ENCODE measurements at regions not wholly inside any gene's neighbourhood (a gene's known extent, or its start where the extent isn't known, plus 50 kb on each side); places are given as distances from the start of the nearest gene placed in this dataset.

DNA sequence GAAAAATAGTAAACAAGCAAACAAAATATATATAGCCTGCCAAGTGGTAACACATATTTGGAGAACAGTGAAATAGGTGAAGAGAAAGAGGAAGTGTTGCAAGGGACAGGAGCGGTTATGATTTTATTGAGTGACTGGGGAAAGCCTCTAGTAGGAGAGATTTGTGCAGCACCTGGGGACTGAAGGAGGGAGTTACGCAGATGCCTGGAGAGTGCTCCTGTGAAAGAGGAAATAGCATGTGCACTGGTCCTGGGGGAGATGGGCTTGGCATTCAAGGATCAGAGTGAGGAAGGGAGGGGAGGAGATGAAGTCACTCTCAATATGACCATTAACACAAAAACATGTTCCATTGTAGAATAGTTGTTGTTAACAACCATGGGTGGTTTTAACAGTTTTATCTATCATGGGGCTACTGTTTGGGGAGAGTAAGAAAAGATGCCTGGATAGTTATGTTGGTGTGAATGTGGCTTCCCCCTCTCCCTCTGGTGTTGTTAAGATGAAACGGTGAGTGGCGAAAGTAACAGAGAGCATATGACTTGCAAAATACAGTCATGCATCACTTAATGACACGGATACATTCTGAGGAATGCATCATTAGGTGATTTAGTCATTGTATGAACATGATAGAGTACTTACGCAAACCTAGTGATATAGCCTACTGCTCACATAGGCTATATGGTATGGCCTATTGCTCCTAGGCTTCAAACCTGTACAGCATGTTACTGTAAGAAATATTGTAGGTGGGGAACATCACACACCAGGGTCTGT is 251.7 kb upstream of the ARGLU1 start:
- intact Hi-C loops (cut with DNase I) = no loop called here

GRCh38 chr13:106818971-106819370 is 251.0 kb upstream of the ARGLU1 start:
- intact Hi-C loops (cut with DNase I) = no loop called here
- DNase-seq = no peak

More for the DNA sequence above, 251.7 kb upstream of the ARGLU1 start:
- no peak for DNase-seq

DNA sequence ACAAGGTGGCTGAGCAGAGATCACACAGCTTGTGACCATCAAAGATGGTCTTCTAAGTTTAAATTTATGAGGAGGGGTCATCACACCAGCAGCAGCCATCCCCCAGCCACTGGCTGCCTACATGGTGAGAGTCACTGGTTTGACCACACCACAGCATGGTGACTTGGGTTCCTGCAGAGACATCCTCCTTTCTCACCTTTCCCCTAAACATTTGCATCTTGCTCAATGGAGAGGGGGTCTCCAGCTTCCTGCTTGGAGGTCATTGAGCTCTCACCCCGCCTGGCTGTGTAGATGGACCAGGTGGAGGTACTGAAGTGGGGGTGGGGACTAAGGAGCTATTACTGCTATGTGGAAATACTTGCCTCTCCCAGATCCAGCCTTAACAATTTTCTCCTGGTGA is 247.6 kb upstream of the ARGLU1 start:
- DNase-seq = no peak
- intact Hi-C loops (cut with DNase I) = no loop called here

- DNase-seq = no peak
Measured at GRCh38 chr13:106814463-106814862, 246.5 kb upstream of the ARGLU1 start.

GRCh38 chr13:106810069-106810468 is 242.1 kb upstream of the ARGLU1 start:
- intact Hi-C loops (cut with DNase I) = no loop called here

More at GRCh38 chr13:106814463-106814862, 246.5 kb upstream of the ARGLU1 start:
- intact Hi-C loops (cut with DNase I) = no loop called here

GRCh38 chr13:106804991-106805390 is 237.1 kb upstream of the ARGLU1 start:
- DNase-seq = no peak
- intact Hi-C loops (cut with DNase I) = no loop called here

More at GRCh38 chr13:106810069-106810468, 242.1 kb upstream of the ARGLU1 start:
- DNase-seq = no peak

DNA sequence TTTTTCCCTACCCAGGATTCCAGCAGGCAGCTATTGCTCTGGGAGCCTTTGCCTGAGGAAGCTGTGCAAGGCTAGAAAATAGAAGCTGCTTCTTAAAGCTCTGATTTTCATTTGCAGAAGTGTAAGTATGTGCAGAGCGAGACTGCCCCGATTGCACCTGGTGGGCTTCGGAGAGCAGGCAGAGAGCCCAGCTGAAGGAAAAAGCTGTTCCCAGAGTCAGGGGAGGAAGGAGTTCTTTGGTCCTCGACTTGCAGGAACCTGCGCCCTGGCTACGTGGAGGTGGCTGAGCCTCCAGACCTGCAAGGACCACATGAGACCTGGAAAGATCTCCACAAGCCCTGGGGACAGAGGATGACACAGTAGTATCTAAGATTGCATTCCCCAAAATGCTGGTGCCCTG is 235.0 kb upstream of the ARGLU1 start:
- DNase-seq = no peak
- intact Hi-C loops (cut with DNase I) = no loop called here

DNA sequence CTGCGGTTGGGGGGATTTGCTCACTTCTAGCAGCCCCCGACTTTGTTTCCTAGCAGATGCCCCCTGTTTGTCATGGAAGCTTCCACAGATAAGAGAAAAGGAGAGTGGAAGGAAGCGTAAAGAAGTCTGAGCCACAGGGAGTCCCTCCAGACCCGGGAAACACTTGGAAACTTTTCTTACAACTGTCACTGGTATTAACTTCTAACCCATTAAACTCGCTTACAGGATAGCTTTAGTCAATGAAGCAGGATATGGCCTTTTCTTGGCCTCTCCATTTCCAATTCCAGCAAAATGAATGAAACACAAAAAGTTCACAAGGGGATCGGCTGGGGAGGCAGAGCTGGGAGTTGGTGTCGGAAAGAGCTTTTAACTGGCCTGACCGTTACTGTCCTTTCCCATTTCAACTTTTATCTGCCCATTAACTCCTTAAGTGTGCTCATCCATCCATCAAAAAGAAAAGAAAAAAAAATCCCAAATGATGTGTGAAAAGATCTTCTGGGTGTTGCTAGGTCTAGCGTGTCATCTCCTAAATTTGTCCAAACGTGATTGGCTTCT is 231.9 kb upstream of the ARGLU1 start:
- DNase-seq = no peak
- intact Hi-C loops (cut with DNase I) = no loop called here

DNA sequence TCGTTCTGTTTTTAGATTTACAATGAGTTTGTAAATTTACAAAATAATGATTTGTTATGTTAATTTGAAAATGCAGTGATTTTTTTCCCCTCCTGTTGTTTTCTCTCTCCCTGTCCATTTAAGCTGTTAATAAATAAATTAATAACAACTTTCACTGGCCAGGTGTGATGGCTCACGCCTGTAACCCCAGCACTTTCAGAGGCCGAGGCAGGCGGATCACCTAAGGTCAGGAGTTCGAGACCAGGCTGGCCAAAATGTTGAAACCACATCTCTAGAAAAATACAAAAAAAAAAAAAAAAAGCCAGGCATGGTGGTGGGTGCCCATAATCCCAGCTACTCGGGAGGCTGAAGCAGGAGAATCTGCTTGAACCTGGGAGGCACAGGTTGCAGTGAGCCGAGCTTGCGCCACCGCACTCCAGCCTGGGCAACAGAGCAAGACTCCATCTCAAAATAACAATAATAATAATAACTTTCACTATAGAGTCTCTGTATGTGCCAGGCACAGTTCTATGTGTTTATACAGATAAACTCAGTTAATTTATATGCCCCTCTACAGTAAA is 229.2 kb upstream of the ARGLU1 start:
- DNase-seq = no peak
- intact Hi-C loops (cut with DNase I) = no loop called here

DNA sequence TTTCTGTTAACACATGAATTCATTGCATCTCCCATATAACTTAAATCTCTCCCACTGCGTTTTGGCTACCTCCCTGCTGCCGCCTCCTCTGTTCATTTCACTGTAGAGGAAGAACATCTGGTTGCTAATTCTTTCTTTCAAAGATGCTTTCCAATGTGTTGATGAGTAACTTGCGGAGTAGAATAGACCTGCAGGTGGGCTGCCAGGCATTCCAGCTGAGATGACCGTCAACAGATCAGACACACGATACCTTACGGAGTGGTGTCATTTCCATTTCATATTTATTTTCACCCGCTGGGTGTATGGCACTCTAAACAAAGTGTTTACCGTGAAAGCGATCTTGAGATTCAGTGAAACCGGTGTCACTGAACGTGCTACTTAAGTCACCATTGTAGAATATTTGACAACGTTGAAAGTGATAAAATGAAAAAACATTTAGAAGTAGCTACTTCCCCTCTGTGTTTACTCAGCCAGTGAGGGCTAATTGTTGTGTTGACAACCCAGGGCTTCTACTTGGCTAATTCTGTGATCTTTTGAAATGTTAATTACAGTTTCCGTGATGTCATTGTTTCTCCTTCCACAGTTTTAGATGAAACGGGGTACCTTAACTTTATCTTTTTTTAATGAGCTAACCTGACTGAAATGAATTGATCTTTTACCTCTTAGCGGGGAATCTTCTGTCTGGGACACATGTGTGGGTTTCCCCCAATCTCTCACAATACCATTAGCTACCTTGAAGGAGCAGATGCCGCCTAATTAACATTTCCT is 228.5 kb upstream of the ARGLU1 start:
- no peak for DNase-seq
- intact Hi-C loops (cut with DNase I) = no loop called here

DNA sequence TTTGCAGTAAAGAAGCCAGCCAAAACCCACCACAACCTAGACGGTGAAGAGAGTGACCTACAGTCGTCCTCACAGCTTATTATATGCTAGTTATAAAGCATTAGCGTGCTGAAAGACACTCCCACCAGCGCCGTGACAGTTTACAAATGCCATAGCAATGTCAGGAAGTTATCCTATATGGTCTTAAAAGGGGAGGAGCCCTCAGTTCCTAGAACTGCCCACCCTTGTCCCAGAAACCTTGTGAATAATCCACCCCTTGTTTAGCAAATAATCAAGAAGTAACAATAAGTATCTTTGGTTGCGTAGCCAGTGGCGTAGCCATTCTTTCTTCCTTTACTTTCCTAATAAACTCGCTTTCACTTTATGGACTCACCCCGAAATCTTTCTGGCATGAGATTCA is 227.9 kb upstream of the ARGLU1 start:
- no peak for DNase-seq
- intact Hi-C loops (cut with DNase I) = no loop called here

- no peak for DNase-seq
- intact Hi-C loops (cut with DNase I) = no loop called here
Measured at GRCh38 chr13:106794117-106794516, 226.2 kb upstream of the ARGLU1 start.

GRCh38 chr13:106789911-106790310 is 222.0 kb upstream of the ARGLU1 start:
- intact Hi-C loops (cut with DNase I) = no loop called here

DNA sequence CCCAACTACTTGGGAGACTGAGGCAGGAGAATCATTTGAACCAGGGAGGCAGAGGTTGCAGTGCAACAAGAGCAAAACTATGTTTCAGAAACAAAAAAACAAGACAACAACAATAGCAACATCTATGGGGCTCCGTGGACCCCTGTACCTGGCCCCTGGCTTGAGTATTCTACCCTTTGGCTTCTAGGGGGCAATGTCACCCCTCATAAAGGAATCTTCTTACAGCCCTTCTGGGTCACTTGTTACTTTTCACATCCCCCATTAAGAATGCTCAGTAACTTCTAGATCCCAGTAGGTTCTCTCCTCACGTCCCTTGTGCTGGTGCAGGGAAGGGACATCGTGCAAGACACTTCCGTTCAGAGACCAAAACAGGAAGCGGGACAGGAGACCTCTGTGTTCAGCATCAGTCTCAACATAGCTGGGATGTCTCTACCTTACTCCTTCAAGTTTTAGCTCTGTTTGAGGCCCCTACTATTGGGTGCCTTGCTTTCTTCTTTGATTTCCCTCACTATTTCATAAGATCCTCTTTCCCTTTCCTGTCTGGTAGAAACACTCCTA is 218.1 kb upstream of the ARGLU1 start:
- no peak for DNase-seq
- intact Hi-C loops (cut with DNase I) = no loop called here

More at GRCh38 chr13:106789911-106790310, 222.0 kb upstream of the ARGLU1 start:
- DNase-seq = no peak

- DNase-seq = no peak
- intact Hi-C loops (cut with DNase I) = no loop called here
Measured at GRCh38 chr13:106774621-106775020, 206.7 kb upstream of the ARGLU1 start.

- intact Hi-C loops (cut with DNase I) = no loop called here
- no peak for DNase-seq
Measured at GRCh38 chr13:106772006-106772601, 204.2 kb upstream of the ARGLU1 start.

DNA sequence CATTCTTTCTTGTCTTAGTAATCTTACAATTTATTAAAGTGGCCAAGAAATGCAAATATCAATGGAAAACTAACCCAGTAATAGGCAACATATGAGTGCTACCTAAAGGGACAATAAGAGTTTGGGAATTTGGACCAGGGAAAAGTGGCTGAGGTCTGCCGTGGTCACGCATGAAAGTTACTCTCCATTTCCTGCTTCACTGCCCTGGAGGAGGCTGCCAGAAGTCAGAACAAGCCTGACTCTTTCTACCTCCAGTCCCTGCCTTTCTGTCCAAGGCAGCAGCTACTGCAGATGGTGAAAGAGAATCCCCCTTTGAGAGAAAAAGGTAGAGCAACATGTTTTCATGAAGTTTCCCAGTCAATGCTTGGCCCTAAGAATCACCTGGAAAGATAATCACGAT is 201.1 kb upstream of the ARGLU1 start:
- DNase-seq = no peak
- intact Hi-C loops (cut with DNase I) = no loop called here

DNA sequence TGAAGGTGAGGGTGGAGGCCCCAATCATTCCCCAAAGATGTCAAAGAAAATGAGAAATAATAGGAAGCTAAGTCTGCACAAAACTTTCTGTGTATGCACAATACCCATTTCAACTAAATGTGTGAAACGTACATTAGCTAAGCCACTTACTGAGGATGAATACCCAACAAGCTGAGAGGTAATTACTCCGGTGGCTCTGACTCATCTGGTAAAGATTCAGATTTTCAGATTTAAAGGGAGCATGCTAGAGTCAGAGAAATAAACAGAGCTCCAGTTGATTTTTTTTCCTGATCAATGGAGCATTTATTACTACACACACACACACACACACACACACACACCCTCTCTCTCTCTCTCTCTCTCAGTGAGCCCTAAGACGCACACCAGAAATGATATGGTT is 194.8 kb upstream of the ARGLU1 start:
- DNase-seq = no peak
- intact Hi-C loops (cut with DNase I) = no loop called here

GRCh38 chr13:106756446-106756845 is 188.5 kb upstream of the ARGLU1 start:
- peak in 1 of 42 donors; percentile 45 for DNase-seq
- intact Hi-C loops (cut with DNase I) = no loop called here
